Muscle of leg (tissue), 3 donors: ENCODE measurements at regions not wholly inside any gene's neighbourhood (a gene's known extent, or its start where the extent isn't known, plus 50 kb on each side); places are given as distances from the start of the nearest gene placed in this dataset.
"Not testable (repeated sequence)": the region's sequence is repeated elsewhere in the genome, so short reads cannot be mapped to it uniquely, and the experiment has no call there.

Source experiments
- DNase-seq: peaks from one replicate; pipeline ENCODE4 v3.0.0; 2013
- H3K27ac ChIP-seq: one replicate; pipeline ENCODE4 v1.5.1; 2013; ENCODE audit warnings: mild to moderate bottlenecking, low read length, control low read depth
- H3K27me3 ChIP-seq: one replicate; pipeline ENCODE4 v1.6.1; 2013; ENCODE audit warnings: low read length; ENCODE audit not compliant: control insufficient read depth, insufficient read depth
- H3K36me3 ChIP-seq: one replicate; pipeline ENCODE4 v1.6.1; 2013; ENCODE audit warnings: low read length; ENCODE audit not compliant: control insufficient read depth, insufficient read depth
- H3K4me1 ChIP-seq: one replicate; pipeline ENCODE4 v1.6.1; 2013; ENCODE audit warnings: low read length; ENCODE audit not compliant: control insufficient read depth, insufficient read depth
- H3K4me3 ChIP-seq: one replicate; pipeline ENCODE4 v1.5.1; 2013; ENCODE audit warnings: low read length, control low read depth
- H3K9me3 ChIP-seq: replicated peaks from 2 replicates; pipeline ENCODE4 v1.6.1; 2013; ENCODE audit warnings: low read depth, low read length; ENCODE audit not compliant: control insufficient read depth
- WGBS: methylation state at CpG from one replicate; pipeline ENCODE4 v1.1.5; 2013; ENCODE audit warnings: missing lambda C conversion rate; ENCODE audit not compliant: insufficient coverage; 5-methylcytosine and 5-hydroxymethylcytosine counted together

DNA sequence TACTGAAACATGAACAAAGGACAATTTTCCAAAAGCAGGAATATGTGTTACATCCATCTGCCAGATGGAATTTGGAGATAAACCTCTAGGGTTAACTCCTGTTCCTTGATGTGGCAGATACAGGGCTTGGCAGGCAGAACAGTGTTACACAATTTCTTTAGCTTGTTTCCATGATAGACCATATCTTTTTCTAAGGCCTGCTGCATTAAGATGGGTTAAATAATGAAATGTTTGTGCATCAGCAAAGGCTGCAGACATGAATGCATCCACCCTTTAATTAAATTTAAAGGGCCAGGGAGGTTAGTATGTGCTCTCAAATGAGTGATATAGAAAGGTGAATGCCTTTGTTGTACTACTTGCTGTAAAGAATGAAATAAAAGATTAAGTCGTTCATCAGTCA, 50.1 kb upstream of the WDR44 start:
- no CpG with 5 or more reads among the region's 1 CpG for WGBS
- H3K27ac ChIP-seq, H3K4me1 ChIP-seq, H3K4me3 ChIP-seq, DNase-seq, H3K36me3 ChIP-seq, H3K9me3 ChIP-seq, H3K27me3 ChIP-seq: not testable (repeated sequence)
